ENCODE measurements at regions not wholly inside any gene's neighbourhood (a gene's known extent, or its start where the extent isn't known, plus 50 kb on each side); places are given as distances from the start of the nearest gene placed in this dataset.

DNA sequence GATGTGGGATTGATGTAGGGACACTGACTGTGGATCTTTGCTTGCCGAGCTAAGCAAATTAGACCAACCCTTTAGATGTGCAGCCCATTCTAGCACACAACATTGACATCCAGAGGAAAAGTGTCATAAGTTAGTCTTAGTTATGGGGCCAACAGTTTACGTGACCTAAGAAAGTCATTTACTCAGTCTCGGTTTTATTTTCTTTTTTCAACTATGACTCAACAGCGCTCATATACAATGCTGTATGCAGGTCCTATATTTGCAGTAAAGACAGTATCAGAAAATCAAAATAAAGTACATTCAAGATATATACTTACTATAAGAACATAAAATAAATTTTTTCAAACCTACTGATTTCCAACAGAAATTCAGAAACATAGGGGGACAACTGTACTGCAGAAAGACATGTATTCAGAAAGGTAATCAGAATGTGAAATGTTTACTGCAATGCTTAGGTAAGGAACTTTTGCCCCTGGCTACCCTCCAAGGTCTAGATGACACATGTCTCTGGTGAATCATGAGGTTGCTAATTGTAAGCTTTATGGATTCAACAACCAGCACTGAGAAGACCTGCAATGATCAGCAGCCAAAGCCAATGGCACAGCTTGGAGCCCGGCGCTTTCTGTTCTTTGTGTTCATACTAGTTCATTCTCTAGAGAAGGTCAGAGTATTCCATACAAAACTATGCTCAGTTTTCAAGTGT is 317.5 kb upstream of the CNTN6 start:
- H3K4me3 Mint-ChIP-seq: no peak overlapping the region
- H3K36me3 Mint-ChIP-seq: no peaks in the 10 kb centered on the region
- no peaks in the 10 kb centered on the region for H3K4me1 Mint-ChIP-seq
- no peak overlapping the region for H3K27ac Mint-ChIP-seq
- peaks cover 0 to 5% (median 1%) of the 10 kb centered on the region in 3 donors for H3K9me3 Mint-ChIP-seq
- no peaks in the 10 kb centered on the region for H3K27me3 Mint-ChIP-seq

DNA sequence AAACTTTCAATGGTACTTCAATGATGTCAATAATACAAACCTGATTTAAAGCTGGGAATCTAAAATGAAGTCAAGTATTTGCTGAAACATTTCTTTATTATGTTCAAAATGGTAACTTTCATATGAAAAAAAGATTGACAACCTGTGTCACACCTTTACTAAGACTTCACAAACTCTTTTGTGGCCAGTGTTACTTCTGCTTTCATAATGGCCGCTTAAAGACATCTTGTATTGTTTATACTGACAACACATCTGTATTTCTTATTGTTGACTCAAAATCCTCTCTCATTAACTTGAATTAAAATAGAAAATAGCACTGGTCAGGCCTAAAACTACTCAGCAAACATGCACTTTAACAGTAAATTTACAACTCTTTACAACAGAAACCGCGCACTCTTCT is 312.3 kb upstream of the CNTN6 start:
- Mint-ChIP-seq H3K4me1 (no peaks in the 10 kb centered on the region), H3K36me3 (no peaks in the 10 kb centered on the region), H3K4me3 (no peak overlapping the region), H3K27me3 (no peaks in the 10 kb centered on the region), H3K27ac (no peak overlapping the region), H3K9me3 (peaks cover 1 to 9% (median 4%) of the 10 kb centered on the region in 3 donors)

GRCh38 chr3:791442-791841 is 301.4 kb upstream of the CNTN6 start:
- no peak overlapping the region for H3K4me3 Mint-ChIP-seq
- H3K27ac Mint-ChIP-seq: no peak overlapping the region
- H3K4me1 Mint-ChIP-seq: no peaks in the 10 kb centered on the region
- no peaks in the 10 kb centered on the region for H3K36me3 Mint-ChIP-seq
- H3K9me3 Mint-ChIP-seq: no peaks in the 10 kb centered on the region
- H3K27me3 Mint-ChIP-seq: no peaks in the 10 kb centered on the region

DNA sequence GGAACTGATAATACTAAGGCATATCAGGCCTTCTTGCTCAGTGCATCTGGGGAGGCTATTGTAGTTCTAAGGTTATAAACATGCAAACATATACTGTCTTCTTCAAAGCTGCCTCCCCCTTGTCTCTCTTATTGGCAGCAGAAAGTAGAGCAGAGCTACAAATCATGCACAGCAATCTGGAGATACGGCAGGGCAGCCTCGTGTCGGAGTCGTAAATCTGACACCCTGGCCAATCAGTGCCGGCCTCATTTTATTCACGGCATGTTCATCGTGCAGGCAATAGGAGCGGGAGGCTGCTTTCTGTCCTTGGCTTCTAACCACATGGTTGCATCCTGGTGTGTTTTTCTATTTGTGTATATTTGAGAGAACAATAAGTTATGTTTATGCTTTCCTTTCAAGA is 300.2 kb upstream of the CNTN6 start:
- no peak overlapping the region for H3K27ac Mint-ChIP-seq
- H3K27me3 Mint-ChIP-seq: no peaks in the 10 kb centered on the region
- H3K9me3 Mint-ChIP-seq: no peaks in the 10 kb centered on the region
- no peaks in the 10 kb centered on the region for H3K36me3 Mint-ChIP-seq
- H3K4me1 Mint-ChIP-seq: no peaks in the 10 kb centered on the region
- no peak overlapping the region for H3K4me3 Mint-ChIP-seq

- no peak overlapping the region for H3K27ac Mint-ChIP-seq
- H3K27me3 Mint-ChIP-seq: no peaks in the 10 kb centered on the region
- no peaks in the 10 kb centered on the region for H3K36me3 Mint-ChIP-seq
- peaks cover 0 to 1% (median 0%) of the 10 kb centered on the region in 3 donors for H3K9me3 Mint-ChIP-seq
- H3K4me3 Mint-ChIP-seq: no peak overlapping the region
- H3K4me1 Mint-ChIP-seq: no peaks in the 10 kb centered on the region
Measured at GRCh38 chr3:804211-804610, 288.6 kb upstream of the CNTN6 start.

DNA sequence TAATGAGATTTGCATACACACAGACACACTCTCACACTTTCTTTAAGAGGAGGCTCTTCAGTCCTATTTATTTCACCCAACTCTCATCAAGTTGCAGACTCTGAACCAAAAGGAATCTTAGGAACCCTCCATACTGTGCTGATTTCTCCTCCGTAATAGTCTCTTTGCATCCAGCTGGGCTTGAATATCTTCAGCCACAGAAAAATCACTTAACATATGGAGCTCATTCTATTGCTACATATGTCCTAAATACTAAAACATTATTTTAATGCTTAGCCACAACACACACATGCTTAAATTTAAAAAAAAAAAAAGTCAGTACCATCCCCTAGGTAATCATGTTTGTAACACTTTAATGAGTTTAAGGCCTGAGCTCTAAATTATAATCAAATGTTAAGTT is 287.5 kb upstream of the CNTN6 start:
- no peaks in the 10 kb centered on the region for H3K27me3 Mint-ChIP-seq
- peaks cover 0 to 1% (median 0%) of the 10 kb centered on the region in 3 donors for H3K9me3 Mint-ChIP-seq
- no peak overlapping the region for H3K27ac Mint-ChIP-seq
- H3K4me1 Mint-ChIP-seq: no peaks in the 10 kb centered on the region
- no peaks in the 10 kb centered on the region for H3K36me3 Mint-ChIP-seq
- H3K4me3 Mint-ChIP-seq: no peak overlapping the region

- Mint-ChIP-seq H3K27me3 (no peaks in the 10 kb centered on the region), H3K4me1 (no peaks in the 10 kb centered on the region), H3K4me3 (no peak overlapping the region), H3K9me3 (peaks cover 0 to 1% (median 0%) of the 10 kb centered on the region in 3 donors), H3K36me3 (no peaks in the 10 kb centered on the region), H3K27ac (no peak overlapping the region)
Measured at GRCh38 chr3:806006-806405, 286.8 kb upstream of the CNTN6 start.

DNA sequence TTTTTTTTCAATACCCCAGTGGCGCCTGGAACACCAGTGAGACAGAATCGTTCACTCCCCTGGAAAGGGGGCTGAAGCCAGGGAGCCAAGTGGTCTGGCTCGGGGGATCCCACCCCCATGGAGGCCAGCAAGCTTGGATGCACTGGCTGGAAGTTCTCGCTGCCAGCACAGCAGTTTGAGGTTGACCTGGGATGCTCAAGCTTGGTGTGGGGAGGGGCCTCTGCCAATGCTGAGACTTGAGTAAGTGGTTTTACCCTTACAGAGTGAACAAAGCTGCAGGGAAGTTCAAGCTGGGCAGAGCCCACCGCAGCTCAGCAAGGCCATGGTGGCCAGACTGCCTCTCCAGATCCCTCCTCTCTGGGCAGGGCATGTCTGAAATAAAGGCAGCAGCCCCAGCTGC is 276.2 kb upstream of the CNTN6 start:
- Mint-ChIP-seq H3K36me3 (no peaks in the 10 kb centered on the region), H3K4me3 (no peak overlapping the region), H3K27me3 (no peaks in the 10 kb centered on the region), H3K27ac (no peak overlapping the region), H3K9me3 (peaks cover 1 to 7% (median 4%) of the 10 kb centered on the region in 3 donors), H3K4me1 (no peaks in the 10 kb centered on the region)

- no peaks in the 10 kb centered on the region for H3K27me3 Mint-ChIP-seq
- H3K9me3 Mint-ChIP-seq: peaks cover 0 to 13% (median 4%) of the 10 kb centered on the region in 3 donors
- no peaks in the 10 kb centered on the region for H3K4me1 Mint-ChIP-seq
- H3K27ac Mint-ChIP-seq: no peak overlapping the region
- H3K36me3 Mint-ChIP-seq: peaks cover 1% of the 10 kb centered on the region
- H3K4me3 Mint-ChIP-seq: no peak overlapping the region
Measured at GRCh38 chr3:834679-835078, 258.1 kb upstream of the CNTN6 start.

GRCh38 chr3:835096-835495 is 257.7 kb upstream of the CNTN6 start:
- Mint-ChIP-seq H3K9me3 (peaks cover 0 to 13% (median 4%) of the 10 kb centered on the region in 3 donors), H3K27me3 (no peaks in the 10 kb centered on the region), H3K4me3 (no peak overlapping the region), H3K27ac (no peak overlapping the region), H3K4me1 (no peaks in the 10 kb centered on the region), H3K36me3 (peaks cover 1% of the 10 kb centered on the region)

DNA sequence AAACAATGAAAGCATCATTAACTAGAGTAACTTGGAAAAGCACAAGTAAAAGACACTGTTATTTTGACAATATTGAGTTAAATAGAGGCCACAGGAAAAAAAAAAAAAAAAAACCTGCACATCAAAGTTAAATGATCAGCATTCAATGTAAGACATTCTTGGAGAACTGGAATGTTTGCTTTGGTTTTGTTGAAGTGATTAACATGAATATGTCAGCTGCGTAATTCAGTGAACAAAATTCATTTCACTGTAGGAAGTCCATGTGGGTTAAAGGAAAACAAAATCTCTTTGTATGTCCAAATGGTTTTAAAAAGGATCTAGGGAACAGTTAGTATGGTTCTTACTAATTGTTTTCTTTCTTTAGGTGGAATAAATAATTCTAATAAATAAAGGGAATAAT is 252.8 kb upstream of the CNTN6 start:
- Mint-ChIP-seq H3K4me1 (no peaks in the 10 kb centered on the region), H3K27me3 (no peaks in the 10 kb centered on the region), H3K36me3 (peaks cover 1% of the 10 kb centered on the region), H3K27ac (no peak overlapping the region), H3K4me3 (no peak overlapping the region), H3K9me3 (no peaks in the 10 kb centered on the region)

DNA sequence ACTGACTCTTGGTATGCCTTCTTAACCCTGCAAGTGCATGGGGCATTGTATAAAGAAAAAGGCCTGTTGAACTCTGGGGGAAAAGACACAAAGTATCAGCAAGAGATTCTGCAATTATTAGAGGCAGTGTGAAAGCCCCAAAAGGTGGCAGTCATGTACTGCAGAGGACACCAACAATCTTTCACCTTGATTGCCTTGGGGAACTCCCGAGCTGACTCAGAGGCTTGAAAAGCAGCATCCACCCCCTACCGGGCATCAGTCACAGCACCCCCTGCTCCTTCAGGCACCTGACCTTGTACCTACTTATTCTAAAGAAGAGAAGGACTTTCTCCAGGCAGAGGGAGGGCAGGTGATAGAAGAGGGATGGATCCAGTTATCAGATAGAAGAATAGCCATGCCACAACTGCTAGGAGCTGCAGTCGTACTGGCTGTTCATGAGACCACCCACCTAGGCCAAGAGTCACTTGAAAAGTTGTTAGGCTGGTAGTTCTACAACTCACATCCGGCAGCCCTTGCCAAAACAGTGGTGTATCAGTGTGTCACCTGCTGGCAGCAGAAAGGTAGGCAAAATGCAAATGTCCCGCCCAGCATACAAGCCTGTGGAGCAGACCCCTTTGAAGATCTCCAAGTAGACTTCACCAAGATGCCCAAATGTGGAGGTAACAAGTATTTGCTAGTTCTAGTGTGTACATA is 241.6 kb upstream of the CNTN6 start:
- no peaks in the 10 kb centered on the region for H3K4me1 Mint-ChIP-seq
- H3K36me3 Mint-ChIP-seq: no peaks in the 10 kb centered on the region
- no peak overlapping the region for H3K4me3 Mint-ChIP-seq
- no peaks in the 10 kb centered on the region for H3K27me3 Mint-ChIP-seq
- H3K9me3 Mint-ChIP-seq: peaks cover 0 to 6% (median 3%) of the 10 kb centered on the region in 3 donors
- no peak overlapping the region for H3K27ac Mint-ChIP-seq

GRCh38 chr3:852033-852432 is 240.8 kb upstream of the CNTN6 start:
- Mint-ChIP-seq H3K36me3 (no peaks in the 10 kb centered on the region), H3K4me3 (no peak overlapping the region), H3K4me1 (no peaks in the 10 kb centered on the region), H3K27ac (no peak overlapping the region), H3K9me3 (peaks cover 0 to 4% (median 1%) of the 10 kb centered on the region in 3 donors), H3K27me3 (no peaks in the 10 kb centered on the region)

DNA sequence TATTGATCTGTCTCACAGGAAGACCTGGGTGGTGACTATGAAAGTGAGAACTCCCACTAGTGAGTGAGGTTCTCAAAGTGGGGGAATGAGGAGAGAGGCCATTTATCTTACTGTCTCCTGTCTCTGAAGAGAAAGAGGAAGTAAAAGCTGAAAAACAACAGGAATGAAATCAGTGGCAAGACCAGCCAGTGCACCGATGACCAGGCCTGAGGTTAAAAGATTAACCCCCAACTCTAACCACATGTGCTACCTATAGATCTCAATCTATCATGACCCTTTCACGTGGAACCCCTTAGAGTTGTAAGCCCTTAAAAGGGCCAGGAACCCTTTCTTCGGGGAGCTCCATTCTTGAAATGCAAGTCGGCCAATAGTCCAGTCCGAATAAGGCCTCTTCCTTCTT is 239.3 kb upstream of the CNTN6 start:
- Mint-ChIP-seq H3K36me3 (no peaks in the 10 kb centered on the region), H3K4me3 (no peak overlapping the region), H3K9me3 (peaks cover 0 to 2% (median 1%) of the 10 kb centered on the region in 3 donors), H3K4me1 (no peaks in the 10 kb centered on the region), H3K27ac (no peak overlapping the region), H3K27me3 (no peaks in the 10 kb centered on the region)

- H3K4me3 Mint-ChIP-seq: no peak overlapping the region
- no peaks in the 10 kb centered on the region for H3K36me3 Mint-ChIP-seq
- H3K27ac Mint-ChIP-seq: no peak overlapping the region
- peaks cover 0 to 2% (median 0%) of the 10 kb centered on the region in 3 donors for H3K4me1 Mint-ChIP-seq
- H3K27me3 Mint-ChIP-seq: no peaks in the 10 kb centered on the region
- H3K9me3 Mint-ChIP-seq: peaks cover 1 to 3% (median 2%) of the 10 kb centered on the region in 3 donors
Measured at GRCh38 chr3:859135-859534, 233.7 kb upstream of the CNTN6 start.

- Mint-ChIP-seq H3K27ac (no peak overlapping the region), H3K36me3 (no peaks in the 10 kb centered on the region), H3K27me3 (peaks cover 2% of the 10 kb centered on the region), H3K4me3 (no peak overlapping the region), H3K9me3 (peaks cover 0 to 3% (median 2%) of the 10 kb centered on the region in 3 donors), H3K4me1 (peaks cover 0 to 2% (median 0%) of the 10 kb centered on the region in 3 donors)
Measured at GRCh38 chr3:861721-862120, 231.1 kb upstream of the CNTN6 start.
